ENCODE measurements at regions not wholly inside any gene's neighbourhood (a gene's known extent, or its start where the extent isn't known, plus 50 kb on each side); places are given as distances from the start of the nearest gene placed in this dataset.

DNA sequence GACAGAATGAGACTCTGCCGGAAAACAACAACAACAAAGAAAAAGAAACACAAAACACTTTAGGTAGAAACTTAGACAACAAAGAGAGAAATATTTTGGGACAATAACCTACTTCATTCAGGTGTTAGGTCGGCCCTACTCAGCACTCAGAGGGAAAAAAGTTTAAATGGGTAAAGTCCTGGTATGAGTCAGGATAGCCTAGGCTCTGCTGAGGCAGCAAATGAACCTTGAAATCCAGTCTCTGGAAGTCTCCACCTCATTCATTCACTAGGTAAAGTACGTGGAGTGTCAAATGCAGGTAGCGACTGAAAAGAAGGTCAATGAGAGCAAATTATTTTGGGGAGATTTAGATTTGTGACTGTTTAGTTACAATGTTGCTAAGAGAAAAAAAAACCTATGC, 127.4 kb downstream of the FHDC1 start:
- no peaks in the 10 kb centered on the region for H3K36me3 ChIP-seq (ENCODE audit: insufficient read depth, low read length)
- no peaks in the 10 kb centered on the region for H3K4me1 ChIP-seq (ENCODE audit: insufficient read depth, low read length)
- H3K27ac ChIP-seq (ENCODE audit: low read depth, low read length), result no peak overlapping the region
- no peak overlapping the region for H3K9ac ChIP-seq (ENCODE audit: low read length)
- no peaks in the 10 kb centered on the region for H3K9me3 ChIP-seq (ENCODE audit: low read length)
- no peak overlapping the region for H3K4me3 ChIP-seq (ENCODE audit: low read depth in 1 of 2, low read length in 2 of 2)
- no peaks in the 10 kb centered on the region for H3K27me3 ChIP-seq (ENCODE audit: control insufficient read depth in 1 of 2, insufficient read depth in 2 of 2, low read length in 2 of 2)

DNA sequence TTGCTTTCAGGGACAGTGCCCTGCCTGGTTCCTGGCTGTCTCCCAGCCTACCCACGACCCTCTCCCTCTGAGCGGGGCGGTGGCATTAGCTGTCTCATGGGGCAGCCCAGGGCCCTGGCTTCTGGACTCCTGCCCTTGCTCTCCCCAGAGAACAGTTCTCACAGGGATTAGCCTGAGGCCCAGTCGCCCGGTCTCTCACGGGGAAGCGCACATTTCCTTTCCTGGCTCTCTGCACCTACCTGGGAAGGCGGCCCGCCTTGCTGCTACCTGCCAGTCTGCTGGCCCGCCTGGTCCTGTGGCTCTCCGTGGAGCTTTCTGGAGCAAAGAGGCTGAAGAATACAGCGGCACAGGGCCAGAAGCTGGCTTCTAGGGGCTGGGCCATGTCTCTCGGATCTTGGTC, 128.4 kb downstream of the FHDC1 start:
- no peak overlapping the region for H3K4me3 ChIP-seq (ENCODE audit: low read depth in 1 of 2, low read length in 2 of 2)
- no peaks in the 10 kb centered on the region for H3K9me3 ChIP-seq (ENCODE audit: low read length)
- H3K4me1 ChIP-seq (ENCODE audit: insufficient read depth, low read length), result no peaks in the 10 kb centered on the region
- no peaks in the 10 kb centered on the region for H3K27me3 ChIP-seq (ENCODE audit: control insufficient read depth in 1 of 2, insufficient read depth in 2 of 2, low read length in 2 of 2)
- H3K9ac ChIP-seq (ENCODE audit: low read length), result no peak overlapping the region
- H3K27ac ChIP-seq (ENCODE audit: low read depth, low read length), result no peak overlapping the region
- H3K36me3 ChIP-seq (ENCODE audit: insufficient read depth, low read length), result no peaks in the 10 kb centered on the region

DNA sequence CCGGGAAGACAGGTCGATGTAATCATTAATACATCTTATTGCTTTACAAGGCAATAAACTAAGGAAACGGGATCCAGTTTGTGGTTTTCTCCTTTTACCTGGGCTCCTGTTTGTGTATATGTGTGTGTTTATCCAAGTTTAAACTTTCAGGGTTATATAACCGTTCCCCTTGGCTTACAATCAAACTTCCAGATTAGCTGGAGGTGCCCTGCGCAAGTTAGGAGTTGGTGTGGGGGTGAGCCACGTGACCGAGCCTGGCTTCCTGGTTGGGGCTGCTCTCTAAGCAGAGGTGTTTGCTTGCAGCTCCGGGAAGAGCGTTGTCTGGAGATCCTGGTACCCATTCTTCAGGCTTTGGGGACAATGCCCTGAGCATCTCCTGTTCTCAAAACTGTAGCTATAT, 129.2 kb downstream of the FHDC1 start:
- H3K27me3 ChIP-seq (ENCODE audit: control insufficient read depth in 1 of 2, insufficient read depth in 2 of 2, low read length in 2 of 2), result no peaks in the 10 kb centered on the region
- H3K4me1 ChIP-seq (ENCODE audit: insufficient read depth, low read length), result no peaks in the 10 kb centered on the region
- no peaks in the 10 kb centered on the region for H3K36me3 ChIP-seq (ENCODE audit: insufficient read depth, low read length)
- H3K9ac ChIP-seq (ENCODE audit: low read length), result no peak overlapping the region
- H3K4me3 ChIP-seq (ENCODE audit: low read depth in 1 of 2, low read length in 2 of 2), result no peak overlapping the region
- H3K27ac ChIP-seq (ENCODE audit: low read depth, low read length), result no peak overlapping the region
- H3K9me3 ChIP-seq (ENCODE audit: low read length), result no peaks in the 10 kb centered on the region

DNA sequence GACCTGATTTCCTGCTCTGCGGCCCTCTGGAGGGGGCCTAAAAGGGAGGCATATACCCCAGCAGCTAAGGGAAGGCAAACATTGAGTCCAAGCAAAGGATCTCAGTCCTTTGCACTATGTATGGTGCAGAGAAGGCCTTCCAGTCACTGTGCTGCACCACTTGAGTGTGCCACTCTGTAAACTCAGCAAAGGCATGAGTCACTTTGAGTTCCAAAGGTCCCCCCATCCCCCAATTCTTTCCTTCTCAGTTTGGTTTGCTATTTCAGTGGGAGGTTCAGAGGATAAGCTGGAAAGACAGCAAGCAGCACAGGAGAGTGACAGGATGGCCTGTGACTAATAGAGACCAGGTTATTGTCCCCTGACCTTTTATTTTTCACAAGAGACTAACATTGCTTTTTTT, 131.3 kb downstream of the FHDC1 start:
- Histone ChIP-seq H3K4me1 (ENCODE audit: insufficient read depth, low read length) (no peaks in the 10 kb centered on the region), H3K9me3 (ENCODE audit: low read length) (no peaks in the 10 kb centered on the region), H3K4me3 (ENCODE audit: low read depth in 1 of 2, low read length in 2 of 2) (no peak overlapping the region), H3K9ac (ENCODE audit: low read length) (no peak overlapping the region), H3K27ac (ENCODE audit: low read depth, low read length) (no peak overlapping the region), H3K27me3 (ENCODE audit: control insufficient read depth in 1 of 2, insufficient read depth in 2 of 2, low read length in 2 of 2) (no peaks in the 10 kb centered on the region), H3K36me3 (ENCODE audit: insufficient read depth, low read length) (no peaks in the 10 kb centered on the region)

DNA sequence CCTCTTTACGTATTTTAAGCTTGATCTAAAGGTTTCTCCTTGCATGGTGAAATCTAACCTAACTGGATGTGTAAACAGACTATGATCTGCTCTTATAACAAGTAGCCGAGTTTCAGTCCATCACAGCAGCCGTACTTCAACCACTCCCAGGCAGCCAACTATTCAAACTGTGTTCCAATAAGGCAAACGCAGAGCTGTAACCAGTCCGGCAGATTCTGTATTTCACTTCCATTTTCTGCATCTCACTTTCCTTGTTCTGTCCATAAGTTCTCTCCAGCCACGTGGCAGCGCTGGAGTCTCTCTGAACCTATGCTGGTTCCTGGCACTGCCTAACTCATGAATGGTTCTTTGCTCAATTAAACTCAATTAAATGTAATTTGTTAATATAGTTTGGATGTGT, 132.6 kb downstream of the FHDC1 start:
- Histone ChIP-seq H3K9ac (ENCODE audit: low read length) (no peak overlapping the region), H3K27me3 (ENCODE audit: control insufficient read depth in 1 of 2, insufficient read depth in 2 of 2, low read length in 2 of 2) (no peaks in the 10 kb centered on the region), H3K27ac (ENCODE audit: low read depth, low read length) (no peak overlapping the region), H3K9me3 (ENCODE audit: low read length) (no peaks in the 10 kb centered on the region), H3K4me3 (ENCODE audit: low read depth in 1 of 2, low read length in 2 of 2) (no peak overlapping the region), H3K36me3 (ENCODE audit: insufficient read depth, low read length) (no peaks in the 10 kb centered on the region), H3K4me1 (ENCODE audit: insufficient read depth, low read length) (no peaks in the 10 kb centered on the region)

DNA sequence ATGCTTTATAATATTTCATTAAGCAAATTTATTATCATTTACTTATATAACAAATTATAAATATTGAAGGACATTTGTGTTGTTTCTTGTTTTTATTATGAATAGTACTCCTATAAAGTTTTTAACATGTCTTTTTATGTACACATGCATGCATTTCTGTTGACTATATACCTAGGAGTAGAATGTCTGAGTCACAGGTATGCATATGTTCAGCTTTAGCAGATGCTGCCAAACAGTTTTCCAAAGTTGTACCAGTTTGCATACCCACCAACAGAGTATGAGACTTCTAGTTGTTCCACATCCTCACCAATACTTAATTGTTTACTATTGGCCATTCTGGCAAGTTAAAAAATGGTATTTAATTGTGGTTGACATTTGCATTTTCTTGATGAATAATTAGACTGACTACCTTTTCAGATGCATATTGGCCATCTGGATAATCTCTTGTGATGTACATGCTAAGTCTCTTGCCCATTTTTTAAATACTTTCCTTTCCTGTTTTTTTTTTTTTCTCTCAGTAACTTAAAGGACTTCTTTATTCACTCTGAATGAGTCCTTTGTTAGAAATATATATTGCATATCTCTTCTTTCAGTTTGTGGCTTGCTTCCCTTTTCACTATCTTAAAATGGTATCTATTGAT, 132.2 kb upstream of the TRIM2 start:
- no peaks in the 10 kb centered on the region for H3K9me3 ChIP-seq (ENCODE audit: low read length)
- no peaks in the 10 kb centered on the region for H3K36me3 ChIP-seq (ENCODE audit: insufficient read depth, low read length)
- H3K27me3 ChIP-seq (ENCODE audit: control insufficient read depth in 1 of 2, insufficient read depth in 2 of 2, low read length in 2 of 2), result no peaks in the 10 kb centered on the region
- no peaks in the 10 kb centered on the region for H3K4me1 ChIP-seq (ENCODE audit: insufficient read depth, low read length)
- H3K9ac ChIP-seq (ENCODE audit: low read length), result no peak overlapping the region
- no peak overlapping the region for H3K27ac ChIP-seq (ENCODE audit: low read depth, low read length)
- no peak overlapping the region for H3K4me3 ChIP-seq (ENCODE audit: low read depth in 1 of 2, low read length in 2 of 2)

DNA sequence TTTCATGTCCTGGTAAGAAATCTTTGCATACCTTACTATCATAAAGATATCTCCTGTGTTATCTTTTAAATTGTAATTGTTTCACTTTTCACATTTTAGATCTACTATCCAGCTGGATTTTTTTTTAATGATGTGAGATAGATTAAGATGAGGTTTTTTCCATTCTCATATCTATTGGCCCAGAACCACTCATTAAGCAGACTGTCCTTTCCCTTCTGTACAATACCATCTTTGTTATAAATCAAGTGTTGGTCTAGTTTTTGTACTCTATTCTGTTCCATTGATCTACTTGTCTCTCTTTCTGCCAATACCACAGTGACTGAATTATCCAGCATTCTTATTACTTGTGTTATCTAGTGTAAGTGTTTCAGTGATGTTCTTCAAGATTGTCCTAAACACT, 131.6 kb upstream of the TRIM2 start:
- no peaks in the 10 kb centered on the region for H3K9me3 ChIP-seq (ENCODE audit: low read length)
- H3K4me1 ChIP-seq (ENCODE audit: insufficient read depth, low read length), result no peaks in the 10 kb centered on the region
- H3K36me3 ChIP-seq (ENCODE audit: insufficient read depth, low read length), result no peaks in the 10 kb centered on the region
- H3K4me3 ChIP-seq (ENCODE audit: low read depth in 1 of 2, low read length in 2 of 2), result no peak overlapping the region
- no peaks in the 10 kb centered on the region for H3K27me3 ChIP-seq (ENCODE audit: control insufficient read depth in 1 of 2, insufficient read depth in 2 of 2, low read length in 2 of 2)
- H3K9ac ChIP-seq (ENCODE audit: low read length), result no peak overlapping the region
- H3K27ac ChIP-seq (ENCODE audit: low read depth, low read length), result no peak overlapping the region

DNA sequence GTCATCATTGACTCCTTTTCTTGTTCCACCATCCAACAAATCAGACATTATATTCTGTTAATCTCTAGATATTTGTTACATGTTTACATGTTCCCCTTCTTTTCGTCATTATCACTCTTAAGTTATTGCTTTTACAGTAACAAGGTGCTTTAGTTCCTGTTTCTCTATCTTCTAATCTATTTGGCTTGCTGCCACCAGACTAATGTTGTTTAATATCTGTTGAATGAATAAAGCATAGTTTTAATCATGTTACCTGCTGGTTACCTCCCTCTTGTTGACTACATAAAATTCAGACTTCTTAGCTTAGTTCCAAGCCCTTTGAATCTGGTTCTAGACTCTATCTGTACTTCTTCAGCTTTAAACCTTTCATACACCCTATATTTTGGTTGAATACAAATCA, 129.8 kb upstream of the TRIM2 start:
- no peak overlapping the region for H3K27ac ChIP-seq (ENCODE audit: low read depth, low read length)
- H3K27me3 ChIP-seq (ENCODE audit: control insufficient read depth in 1 of 2, insufficient read depth in 2 of 2, low read length in 2 of 2), result no peaks in the 10 kb centered on the region
- no peak overlapping the region for H3K4me3 ChIP-seq (ENCODE audit: low read depth in 1 of 2, low read length in 2 of 2)
- H3K36me3 ChIP-seq (ENCODE audit: insufficient read depth, low read length), result no peaks in the 10 kb centered on the region
- H3K4me1 ChIP-seq (ENCODE audit: insufficient read depth, low read length), result no peaks in the 10 kb centered on the region
- no peak overlapping the region for H3K9ac ChIP-seq (ENCODE audit: low read length)
- no peaks in the 10 kb centered on the region for H3K9me3 ChIP-seq (ENCODE audit: low read length)

DNA sequence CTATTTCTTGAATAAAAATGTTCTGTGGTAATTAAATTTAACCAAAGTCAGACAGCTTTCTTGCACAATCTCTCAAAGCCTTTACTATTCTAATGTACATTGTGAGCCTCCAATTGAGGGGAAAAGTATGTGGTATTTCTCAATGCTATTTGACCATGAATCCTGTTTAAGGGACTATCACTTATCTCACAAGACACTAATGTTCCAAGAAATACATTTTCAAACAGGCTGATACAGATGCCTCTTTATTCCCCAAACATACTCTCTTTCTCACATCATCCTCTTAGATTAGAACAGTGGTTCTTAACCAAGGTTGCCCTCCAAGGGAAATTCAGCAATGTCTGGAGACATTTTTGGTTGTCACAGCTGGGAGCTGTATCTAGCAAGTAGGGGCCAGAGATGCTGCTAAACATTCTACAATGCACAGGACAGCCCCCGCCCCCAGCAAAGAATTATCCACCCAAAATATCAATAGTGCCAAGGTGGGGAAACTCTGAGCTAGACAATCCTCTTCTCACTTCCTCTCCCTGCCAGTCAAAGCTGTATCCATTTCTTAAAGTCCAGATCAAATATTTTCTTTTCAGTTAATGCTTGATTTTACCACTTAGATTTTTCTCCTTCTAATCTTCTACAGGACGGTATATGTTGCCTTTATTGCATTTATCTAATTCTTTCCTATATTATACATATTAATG, 129.2 kb upstream of the TRIM2 start:
- Histone ChIP-seq H3K27me3 (ENCODE audit: control insufficient read depth in 1 of 2, insufficient read depth in 2 of 2, low read length in 2 of 2) (no peaks in the 10 kb centered on the region), H3K4me3 (ENCODE audit: low read depth in 1 of 2, low read length in 2 of 2) (no peak overlapping the region), H3K9ac (ENCODE audit: low read length) (no peak overlapping the region), H3K36me3 (ENCODE audit: insufficient read depth, low read length) (no peaks in the 10 kb centered on the region), H3K9me3 (ENCODE audit: low read length) (no peaks in the 10 kb centered on the region), H3K27ac (ENCODE audit: low read depth, low read length) (no peak overlapping the region), H3K4me1 (ENCODE audit: insufficient read depth, low read length) (no peaks in the 10 kb centered on the region)

DNA sequence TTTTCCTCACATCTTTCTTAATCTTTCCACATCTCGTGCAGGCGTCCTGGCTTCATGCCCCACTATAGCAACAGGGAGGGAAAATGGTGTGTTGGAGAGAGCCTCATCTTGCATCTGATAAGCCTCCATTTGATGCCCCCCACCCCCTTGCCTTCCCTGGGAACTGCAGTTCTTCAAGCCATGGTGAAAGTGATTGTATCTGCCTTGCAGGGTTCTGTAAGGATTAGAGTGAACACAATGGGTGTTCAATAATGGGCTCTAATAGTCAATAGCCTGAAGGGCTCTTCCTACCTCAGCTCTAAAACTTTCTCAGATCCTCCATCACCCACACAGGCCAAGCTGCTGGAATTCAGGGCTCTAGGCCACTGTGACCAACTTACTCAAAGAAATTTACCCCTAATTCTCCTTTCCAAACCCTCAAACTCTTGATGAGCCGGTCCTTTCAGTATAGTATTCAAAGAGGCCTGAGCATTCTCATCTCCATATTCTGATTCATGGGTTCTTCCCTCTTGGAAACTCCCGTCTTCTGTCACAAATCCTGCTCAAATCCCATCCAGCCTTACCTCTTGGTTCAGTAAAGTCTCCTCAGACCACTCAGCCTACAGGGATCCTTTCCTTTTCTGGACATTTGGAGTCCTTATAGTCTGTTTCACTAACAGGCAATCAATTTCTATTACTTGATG, 128.3 kb upstream of the TRIM2 start:
- H3K36me3 ChIP-seq (ENCODE audit: insufficient read depth, low read length), result no peaks in the 10 kb centered on the region
- no peaks in the 10 kb centered on the region for H3K27me3 ChIP-seq (ENCODE audit: control insufficient read depth in 1 of 2, insufficient read depth in 2 of 2, low read length in 2 of 2)
- no peaks in the 10 kb centered on the region for H3K4me1 ChIP-seq (ENCODE audit: insufficient read depth, low read length)
- H3K4me3 ChIP-seq (ENCODE audit: low read depth in 1 of 2, low read length in 2 of 2), result no peak overlapping the region
- no peak overlapping the region for H3K9ac ChIP-seq (ENCODE audit: low read length)
- no peaks in the 10 kb centered on the region for H3K9me3 ChIP-seq (ENCODE audit: low read length)
- H3K27ac ChIP-seq (ENCODE audit: low read depth, low read length), result no peak overlapping the region

DNA sequence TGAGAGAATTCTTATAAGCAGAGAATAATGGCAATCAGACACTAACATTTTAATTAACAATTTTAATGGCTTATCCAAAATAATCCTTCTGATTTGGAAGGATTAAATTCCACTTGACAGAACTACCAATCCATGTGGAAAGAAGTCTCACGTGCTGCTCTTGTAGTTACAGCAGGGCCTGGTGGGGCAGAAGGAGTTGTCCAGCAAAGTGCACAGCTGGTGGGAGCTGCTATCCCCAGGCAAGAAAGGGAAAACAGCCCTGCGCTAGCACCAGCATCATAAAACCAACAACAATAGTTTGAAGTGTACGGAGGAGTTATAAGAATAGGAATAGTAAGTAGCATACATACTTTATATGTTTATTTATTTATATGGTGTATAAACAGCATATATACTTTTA, 127.4 kb upstream of the TRIM2 start:
- Histone ChIP-seq H3K9me3 (ENCODE audit: low read length) (no peaks in the 10 kb centered on the region), H3K4me3 (ENCODE audit: low read depth in 1 of 2, low read length in 2 of 2) (no peak overlapping the region), H3K4me1 (ENCODE audit: insufficient read depth, low read length) (no peaks in the 10 kb centered on the region), H3K36me3 (ENCODE audit: insufficient read depth, low read length) (no peaks in the 10 kb centered on the region), H3K9ac (ENCODE audit: low read length) (no peak overlapping the region), H3K27ac (ENCODE audit: low read depth, low read length) (no peak overlapping the region), H3K27me3 (ENCODE audit: control insufficient read depth in 1 of 2, insufficient read depth in 2 of 2, low read length in 2 of 2) (no peaks in the 10 kb centered on the region)
